ENCODE measurements at regions not wholly inside any gene's neighbourhood (a gene's known extent, or its start where the extent isn't known, plus 50 kb on each side); places are given as distances from the start of the nearest gene placed in this dataset.

GRCh38 chr9:103427696-103428095, 432.6 kb downstream of the CYLC2 start (continued):
- TF ChIP-seq ATF2 (CRISPR knock-in tag; IDR thresholded peaks at IDR 0.05) = no peak
- TF ChIP-seq, protein P1, sequence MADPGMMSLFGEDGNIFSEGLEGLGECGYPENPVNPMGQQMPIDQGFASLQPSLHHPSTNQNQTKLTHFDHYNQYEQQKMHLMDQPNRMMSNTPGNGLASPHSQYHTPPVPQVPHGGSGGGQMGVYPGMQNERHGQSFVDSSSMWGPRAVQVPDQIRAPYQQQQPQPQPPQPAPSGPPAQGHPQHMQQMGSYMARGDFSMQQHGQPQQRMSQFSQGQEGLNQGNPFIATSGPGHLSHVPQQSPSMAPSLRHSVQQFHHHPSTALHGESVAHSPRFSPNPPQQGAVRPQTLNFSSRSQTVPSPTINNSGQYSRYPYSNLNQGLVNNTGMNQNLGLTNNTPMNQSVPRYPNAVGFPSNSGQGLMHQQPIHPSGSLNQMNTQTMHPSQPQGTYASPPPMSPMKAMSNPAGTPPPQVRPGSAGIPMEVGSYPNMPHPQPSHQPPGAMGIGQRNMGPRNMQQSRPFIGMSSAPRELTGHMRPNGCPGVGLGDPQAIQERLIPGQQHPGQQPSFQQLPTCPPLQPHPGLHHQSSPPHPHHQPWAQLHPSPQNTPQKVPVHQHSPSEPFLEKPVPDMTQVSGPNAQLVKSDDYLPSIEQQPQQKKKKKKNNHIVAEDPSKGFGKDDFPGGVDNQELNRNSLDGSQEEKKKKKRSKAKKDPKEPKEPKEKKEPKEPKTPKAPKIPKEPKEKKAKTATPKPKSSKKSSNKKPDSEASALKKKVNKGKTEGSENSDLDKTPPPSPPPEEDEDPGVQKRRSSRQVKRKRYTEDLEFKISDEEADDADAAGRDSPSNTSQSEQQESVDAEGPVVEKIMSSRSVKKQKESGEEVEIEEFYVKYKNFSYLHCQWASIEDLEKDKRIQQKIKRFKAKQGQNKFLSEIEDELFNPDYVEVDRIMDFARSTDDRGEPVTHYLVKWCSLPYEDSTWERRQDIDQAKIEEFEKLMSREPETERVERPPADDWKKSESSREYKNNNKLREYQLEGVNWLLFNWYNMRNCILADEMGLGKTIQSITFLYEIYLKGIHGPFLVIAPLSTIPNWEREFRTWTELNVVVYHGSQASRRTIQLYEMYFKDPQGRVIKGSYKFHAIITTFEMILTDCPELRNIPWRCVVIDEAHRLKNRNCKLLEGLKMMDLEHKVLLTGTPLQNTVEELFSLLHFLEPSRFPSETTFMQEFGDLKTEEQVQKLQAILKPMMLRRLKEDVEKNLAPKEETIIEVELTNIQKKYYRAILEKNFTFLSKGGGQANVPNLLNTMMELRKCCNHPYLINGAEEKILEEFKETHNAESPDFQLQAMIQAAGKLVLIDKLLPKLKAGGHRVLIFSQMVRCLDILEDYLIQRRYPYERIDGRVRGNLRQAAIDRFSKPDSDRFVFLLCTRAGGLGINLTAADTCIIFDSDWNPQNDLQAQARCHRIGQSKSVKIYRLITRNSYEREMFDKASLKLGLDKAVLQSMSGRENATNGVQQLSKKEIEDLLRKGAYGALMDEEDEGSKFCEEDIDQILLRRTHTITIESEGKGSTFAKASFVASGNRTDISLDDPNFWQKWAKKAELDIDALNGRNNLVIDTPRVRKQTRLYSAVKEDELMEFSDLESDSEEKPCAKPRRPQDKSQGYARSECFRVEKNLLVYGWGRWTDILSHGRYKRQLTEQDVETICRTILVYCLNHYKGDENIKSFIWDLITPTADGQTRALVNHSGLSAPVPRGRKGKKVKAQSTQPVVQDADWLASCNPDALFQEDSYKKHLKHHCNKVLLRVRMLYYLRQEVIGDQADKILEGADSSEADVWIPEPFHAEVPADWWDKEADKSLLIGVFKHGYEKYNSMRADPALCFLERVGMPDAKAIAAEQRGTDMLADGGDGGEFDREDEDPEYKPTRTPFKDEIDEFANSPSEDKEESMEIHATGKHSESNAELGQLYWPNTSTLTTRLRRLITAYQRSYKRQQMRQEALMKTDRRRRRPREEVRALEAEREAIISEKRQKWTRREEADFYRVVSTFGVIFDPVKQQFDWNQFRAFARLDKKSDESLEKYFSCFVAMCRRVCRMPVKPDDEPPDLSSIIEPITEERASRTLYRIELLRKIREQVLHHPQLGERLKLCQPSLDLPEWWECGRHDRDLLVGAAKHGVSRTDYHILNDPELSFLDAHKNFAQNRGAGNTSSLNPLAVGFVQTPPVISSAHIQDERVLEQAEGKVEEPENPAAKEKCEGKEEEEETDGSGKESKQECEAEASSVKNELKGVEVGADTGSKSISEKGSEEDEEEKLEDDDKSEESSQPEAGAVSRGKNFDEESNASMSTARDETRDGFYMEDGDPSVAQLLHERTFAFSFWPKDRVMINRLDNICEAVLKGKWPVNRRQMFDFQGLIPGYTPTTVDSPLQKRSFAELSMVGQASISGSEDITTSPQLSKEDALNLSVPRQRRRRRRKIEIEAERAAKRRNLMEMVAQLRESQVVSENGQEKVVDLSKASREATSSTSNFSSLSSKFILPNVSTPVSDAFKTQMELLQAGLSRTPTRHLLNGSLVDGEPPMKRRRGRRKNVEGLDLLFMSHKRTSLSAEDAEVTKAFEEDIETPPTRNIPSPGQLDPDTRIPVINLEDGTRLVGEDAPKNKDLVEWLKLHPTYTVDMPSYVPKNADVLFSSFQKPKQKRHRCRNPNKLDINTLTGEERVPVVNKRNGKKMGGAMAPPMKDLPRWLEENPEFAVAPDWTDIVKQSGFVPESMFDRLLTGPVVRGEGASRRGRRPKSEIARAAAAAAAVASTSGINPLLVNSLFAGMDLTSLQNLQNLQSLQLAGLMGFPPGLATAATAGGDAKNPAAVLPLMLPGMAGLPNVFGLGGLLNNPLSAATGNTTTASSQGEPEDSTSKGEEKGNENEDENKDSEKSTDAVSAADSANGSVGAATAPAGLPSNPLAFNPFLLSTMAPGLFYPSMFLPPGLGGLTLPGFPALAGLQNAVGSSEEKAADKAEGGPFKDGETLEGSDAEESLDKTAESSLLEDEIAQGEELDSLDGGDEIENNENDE (IDR thresholded peaks at IDR 0.05; ENCODE audit: low read depth, low read length) = no peak
- no peak for TF ChIP-seq TOE1 (IDR thresholded peaks at IDR 0.05; ENCODE audit: borderline replicate concordance)
- TF ChIP-seq TOE1 (CRISPR knock-in tag; IDR thresholded peaks at IDR 0.05; ENCODE audit: borderline replicate concordance, low read depth) = no peak
- no peak for TF ChIP-seq PTTG1 (tag; IDR thresholded peaks at IDR 0.05; ENCODE audit: low read depth)
- no peak for TF ChIP-seq ETS1 (conservative IDR thresholded peaks at IDR 0.05; ENCODE audit: control insufficient read depth, low read depth, low read length)
- TF ChIP-seq NELFE (IDR thresholded peaks at IDR 0.05; ENCODE audit: insufficient read depth, insufficient read length) = no peak
- no peak for TF ChIP-seq HMG20B (CRISPR knock-in tag; IDR thresholded peaks at IDR 0.05)
- TF ChIP-seq SIX5 (IDR thresholded peaks at IDR 0.05; ENCODE audit: borderline replicate concordance in 1 of 2, insufficient read depth in 1 of 2, low read depth in 1 of 2, low read length in 2 of 2) = no peak
- TF ChIP-seq CHD4 (IDR thresholded peaks at IDR 0.05; ENCODE audit: insufficient read depth, insufficient replicate concordance, low read depth, low read length, poor library complexity, severe bottlenecking) = no peak
